Epithelial cell of esophagus (primary cell): ENCODE measurements at regions not wholly inside any gene's neighbourhood (a gene's known extent, or its start where the extent isn't known, plus 50 kb on each side); places are given as distances from the start of the nearest gene placed in this dataset.
A peak's percentile ranks its signal among the peaks of the same experiment; 100 is the strongest.

Experiments
- DNase-seq: peaks from one replicate; pipeline ENCODE4 v3.0.0; 2010; ENCODE audit warnings: low read depth
- H3K4me3 ChIP-seq: 2 replicates; pipeline ENCODE4 v1.5.1; 2011; ENCODE audit warnings: mild to moderate bottlenecking, low read length, control low read depth
- TF ChIP-seq, protein P1 (sequence below): IDR thresholded peaks from 2 replicates; pipeline ENCODE4 v1.5.1; 2011; ENCODE audit warnings: low read depth, mild to moderate bottlenecking, low read length, control low read depth, inconsistent platforms; ENCODE audit not compliant: insufficient read depth; ENCODE audit errors: missing control alignments

DNA sequence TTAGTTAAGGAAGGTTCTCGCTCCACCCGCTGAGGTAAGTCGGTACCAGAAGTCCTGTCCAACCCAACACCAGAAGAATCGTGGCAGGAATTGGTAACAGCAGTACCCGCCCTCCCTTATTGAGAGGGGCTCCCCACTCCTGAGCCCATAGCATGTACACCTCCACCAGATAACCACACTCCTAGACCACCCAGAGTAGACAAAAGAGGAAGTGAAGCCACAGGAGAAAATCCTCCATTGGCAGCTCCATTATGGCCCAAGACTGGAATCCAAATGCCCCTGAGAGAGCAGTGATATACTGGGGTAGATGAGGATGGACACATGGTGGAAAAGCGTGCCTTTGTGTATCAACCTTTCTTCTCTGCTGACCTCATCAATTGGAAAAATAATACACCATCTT, 106.1 kb upstream of the EPB41L4A start:
- DNase-seq, result no peak
- no peak overlapping the region for H3K4me3 ChIP-seq
- TF ChIP-seq, protein P1, sequence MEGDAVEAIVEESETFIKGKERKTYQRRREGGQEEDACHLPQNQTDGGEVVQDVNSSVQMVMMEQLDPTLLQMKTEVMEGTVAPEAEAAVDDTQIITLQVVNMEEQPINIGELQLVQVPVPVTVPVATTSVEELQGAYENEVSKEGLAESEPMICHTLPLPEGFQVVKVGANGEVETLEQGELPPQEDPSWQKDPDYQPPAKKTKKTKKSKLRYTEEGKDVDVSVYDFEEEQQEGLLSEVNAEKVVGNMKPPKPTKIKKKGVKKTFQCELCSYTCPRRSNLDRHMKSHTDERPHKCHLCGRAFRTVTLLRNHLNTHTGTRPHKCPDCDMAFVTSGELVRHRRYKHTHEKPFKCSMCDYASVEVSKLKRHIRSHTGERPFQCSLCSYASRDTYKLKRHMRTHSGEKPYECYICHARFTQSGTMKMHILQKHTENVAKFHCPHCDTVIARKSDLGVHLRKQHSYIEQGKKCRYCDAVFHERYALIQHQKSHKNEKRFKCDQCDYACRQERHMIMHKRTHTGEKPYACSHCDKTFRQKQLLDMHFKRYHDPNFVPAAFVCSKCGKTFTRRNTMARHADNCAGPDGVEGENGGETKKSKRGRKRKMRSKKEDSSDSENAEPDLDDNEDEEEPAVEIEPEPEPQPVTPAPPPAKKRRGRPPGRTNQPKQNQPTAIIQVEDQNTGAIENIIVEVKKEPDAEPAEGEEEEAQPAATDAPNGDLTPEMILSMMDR, result no peak

- H3K4me3 ChIP-seq, result no peak overlapping the region
- no peak for DNase-seq
- TF ChIP-seq, protein P1, result no peak
These were observed 109.9 kb upstream of the EPB41L4A start for GRCh38 chr5:112528928-112529327.

GRCh38 chr5:112529525-112529924, 110.4 kb upstream of the EPB41L4A start:
- TF ChIP-seq, protein P1, result peak; percentile 59
- peak; percentile 63 for DNase-seq

GRCh38 chr5:112532654-112533360, 113.7 kb upstream of the EPB41L4A start:
- no peak for DNase-seq
- H3K4me3 ChIP-seq, result no peak overlapping the region

More at GRCh38 chr5:112529525-112529924, 110.4 kb upstream of the EPB41L4A start:
- H3K4me3 ChIP-seq, result no peak overlapping the region

DNA sequence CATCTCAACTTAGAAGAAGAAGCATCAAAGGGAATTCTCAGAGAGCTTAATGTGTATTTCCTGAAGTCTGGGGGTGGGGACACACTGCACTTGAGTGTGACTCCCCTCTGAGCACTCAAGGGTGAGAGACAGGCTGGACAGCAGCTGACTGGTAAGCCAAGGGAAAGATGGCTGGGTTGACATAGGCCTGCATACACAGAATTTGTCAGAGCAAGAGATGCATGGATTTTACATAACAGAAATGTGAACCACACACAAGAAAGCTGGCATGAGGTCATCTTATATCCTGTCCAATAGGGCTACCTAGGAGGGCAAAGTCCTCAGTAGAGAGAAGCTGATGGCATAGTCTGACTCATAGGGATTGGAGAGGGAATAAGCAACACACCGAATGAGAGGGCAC, 114.3 kb upstream of the EPB41L4A start:
- TF ChIP-seq, protein P1, result no peak
- peak; percentile 33 for DNase-seq
- no peak overlapping the region for H3K4me3 ChIP-seq

More at GRCh38 chr5:112532654-112533360, 113.7 kb upstream of the EPB41L4A start:
- TF ChIP-seq, protein P1, result no peak

- H3K4me3 ChIP-seq, result no peak overlapping the region
- TF ChIP-seq, protein P1, result no peak
- no peak for DNase-seq
These were observed 115.0 kb upstream of the EPB41L4A start for GRCh38 chr5:112534067-112534583.

DNA sequence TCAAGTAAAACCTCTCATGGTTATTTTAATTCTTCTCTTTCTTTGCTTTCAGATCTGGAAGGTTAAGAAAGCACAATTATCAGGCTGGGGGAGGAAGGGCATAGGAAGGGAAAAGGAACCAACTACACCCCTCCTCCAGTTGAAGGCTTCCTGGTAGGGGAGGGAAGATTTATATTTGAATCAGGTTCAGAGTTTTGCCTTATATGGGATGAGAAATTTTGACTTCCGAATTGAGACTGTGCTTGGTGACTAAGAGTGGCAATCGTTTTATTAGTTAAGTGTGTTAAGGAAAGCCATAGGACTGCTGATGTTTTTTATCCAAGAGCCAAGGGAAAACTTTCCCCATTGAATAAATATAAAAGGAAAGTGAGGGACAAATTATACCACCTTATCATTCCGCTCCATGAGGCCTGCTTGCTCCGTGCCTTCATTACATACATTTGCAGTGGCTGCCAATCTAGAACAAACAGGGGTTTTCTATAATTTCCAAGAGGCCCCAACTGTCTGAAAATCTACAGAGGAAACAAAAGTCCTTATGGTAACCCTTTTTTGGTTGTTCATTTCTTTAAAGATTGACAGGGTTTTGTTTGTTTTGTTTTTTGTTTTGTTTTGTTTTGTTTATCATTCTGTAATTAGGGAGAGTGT, 115.7 kb upstream of the EPB41L4A start:
- H3K4me3 ChIP-seq, result no peak overlapping the region
- DNase-seq, result no peak
- TF ChIP-seq, protein P1, result no peak
